Left ventricle myocardium superior (tissue), 1 donor: ENCODE measurements at regions not wholly inside any gene's neighbourhood (a gene's known extent, or its start where the extent isn't known, plus 50 kb on each side); places are given as distances from the start of the nearest gene placed in this dataset.

ENCODE experiments used
- ATAC-seq: fragments of 200-7000 bp; cut with Tn5 transposase; one replicate; pipeline ENCODE4 v1.9.1; 2020; ENCODE audit warnings: mild to moderate bottlenecking, moderate library complexity
- DNase-seq: peaks from one replicate; pipeline ENCODE4 v3.0.0-alpha.2; 2020
- intact Hi-C: fragments of 100-400 bp; cut with micrococcal nuclease; formaldehyde crosslinking; loops from one replicate; pipeline ENCODE4 v1.11.0; 2022
- donor health status: DM: no; HTN: yes; CAD: no; lungs with severe emphysema.

DNA sequence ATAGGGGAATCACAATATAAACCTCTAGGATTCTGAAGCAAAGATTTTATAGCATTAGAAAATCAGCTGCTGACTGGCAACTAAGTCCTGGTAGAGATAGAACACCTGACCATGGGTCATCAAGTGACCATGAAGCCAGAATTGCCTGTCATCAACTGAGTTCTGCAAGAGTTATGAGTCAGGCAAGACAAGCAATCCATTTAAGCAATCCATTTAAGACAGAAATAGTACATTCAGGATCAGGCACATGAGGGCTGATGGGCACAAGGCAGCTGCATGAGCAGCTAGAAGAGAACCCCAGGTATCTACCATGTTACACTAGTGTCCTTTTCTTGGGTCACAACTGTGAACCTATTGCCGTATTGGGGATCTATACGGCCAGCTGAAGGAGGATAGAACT, 98.9 kb downstream of the SPRY1 start:
- ATAC-seq (no peak), DNase-seq (no peak)
- intact Hi-C loops, result no loop called here

DNA sequence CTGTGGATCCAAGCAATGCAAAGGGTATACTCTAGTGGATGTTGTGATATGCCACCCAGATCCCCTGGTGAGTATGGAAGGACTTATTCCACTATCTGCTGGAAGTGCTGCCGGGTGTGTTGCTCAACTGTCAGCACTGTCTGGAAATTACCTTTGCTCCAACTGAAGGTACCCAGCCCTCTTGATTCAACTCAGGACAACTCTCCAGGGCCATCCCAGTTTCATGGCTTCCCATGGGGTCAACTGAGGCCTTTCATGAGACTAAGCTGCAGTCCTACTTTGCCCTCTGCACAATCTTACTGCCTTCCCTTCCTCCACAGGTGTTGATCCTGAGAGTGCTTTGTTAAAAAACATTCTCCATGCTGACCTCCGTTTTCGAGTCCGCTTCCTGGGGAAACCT, 99.8 kb downstream of the SPRY1 start:
- DNase-seq, result no peak
- intact Hi-C loops, result no loop called here
- no peak for ATAC-seq

DNA sequence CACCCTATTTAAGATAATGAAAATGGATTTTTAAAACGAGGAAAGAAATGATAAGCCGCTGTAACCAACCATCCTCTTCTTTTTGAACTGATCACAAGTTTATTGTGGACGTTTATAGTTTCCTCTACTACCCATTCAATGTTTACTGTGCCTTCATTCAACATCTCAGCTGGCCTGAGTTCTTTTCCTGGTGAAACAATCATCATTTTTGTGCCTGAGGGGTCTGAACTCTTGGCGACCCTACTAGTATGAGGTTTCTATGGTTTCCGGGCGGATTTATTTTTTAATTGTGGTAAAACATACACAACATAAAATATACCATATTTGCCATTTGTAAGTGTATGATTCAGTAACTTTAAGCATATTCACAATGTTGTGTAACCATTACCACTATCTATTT, 100.7 kb downstream of the SPRY1 start:
- ATAC-seq (no peak), DNase-seq (no peak)
- intact Hi-C loops, result no loop called here

DNA sequence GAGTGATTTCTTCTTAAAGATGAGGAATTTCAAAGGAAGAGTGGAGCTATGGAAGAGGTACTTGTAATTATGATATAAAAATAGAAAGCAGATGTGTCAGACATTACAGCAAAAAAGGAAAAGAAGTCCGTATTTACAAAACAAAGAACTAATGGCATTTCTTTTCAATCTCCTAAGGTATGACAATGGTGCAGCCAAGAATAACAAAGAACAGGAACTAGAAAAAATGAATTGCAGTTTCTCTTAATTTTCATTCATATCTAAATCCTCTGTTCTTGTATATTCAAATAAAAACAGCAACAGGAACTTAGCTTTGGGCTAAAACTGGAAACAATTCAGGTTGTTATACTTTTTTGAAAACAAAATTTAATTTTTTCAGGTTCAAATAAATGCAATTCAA, 105.1 kb downstream of the SPRY1 start:
- DNase-seq (no peak), ATAC-seq (no peak)
- intact Hi-C loops, result no loop called here

DNA sequence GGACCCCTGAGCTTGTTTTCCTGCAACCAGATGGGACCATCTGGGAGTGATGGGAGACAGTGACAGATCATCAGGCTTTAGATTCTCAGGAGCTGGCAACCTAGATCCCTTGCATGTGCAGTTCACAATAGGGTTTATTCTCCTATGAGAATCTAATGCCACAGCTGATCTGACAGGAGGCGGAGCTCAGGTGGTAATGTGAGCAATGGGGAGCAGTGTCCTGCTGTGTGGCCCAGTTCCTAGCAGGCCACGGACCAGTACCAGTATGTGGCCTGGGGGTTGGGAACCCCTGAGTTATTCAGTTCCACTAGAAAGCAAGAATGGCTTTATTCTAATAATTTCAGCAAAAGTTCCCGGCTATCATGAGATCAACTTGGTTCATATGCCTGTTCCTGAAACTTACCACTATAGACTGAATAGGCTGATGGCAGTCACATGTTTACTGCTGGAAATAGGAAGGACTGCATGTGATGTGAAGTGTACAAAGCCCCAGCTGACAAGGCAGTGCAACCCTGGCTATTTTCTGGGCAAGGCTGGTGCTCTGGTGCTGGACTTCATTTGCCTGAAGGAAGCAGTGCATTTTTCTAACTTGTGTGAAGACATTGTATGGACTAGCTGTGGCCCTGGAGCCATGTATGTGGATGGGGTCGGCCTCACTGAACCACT, 107.2 kb downstream of the SPRY1 start:
- intact Hi-C loops, result no loop called here
- ATAC-seq (peak; percentile 22), DNase-seq (no peak)

DNA sequence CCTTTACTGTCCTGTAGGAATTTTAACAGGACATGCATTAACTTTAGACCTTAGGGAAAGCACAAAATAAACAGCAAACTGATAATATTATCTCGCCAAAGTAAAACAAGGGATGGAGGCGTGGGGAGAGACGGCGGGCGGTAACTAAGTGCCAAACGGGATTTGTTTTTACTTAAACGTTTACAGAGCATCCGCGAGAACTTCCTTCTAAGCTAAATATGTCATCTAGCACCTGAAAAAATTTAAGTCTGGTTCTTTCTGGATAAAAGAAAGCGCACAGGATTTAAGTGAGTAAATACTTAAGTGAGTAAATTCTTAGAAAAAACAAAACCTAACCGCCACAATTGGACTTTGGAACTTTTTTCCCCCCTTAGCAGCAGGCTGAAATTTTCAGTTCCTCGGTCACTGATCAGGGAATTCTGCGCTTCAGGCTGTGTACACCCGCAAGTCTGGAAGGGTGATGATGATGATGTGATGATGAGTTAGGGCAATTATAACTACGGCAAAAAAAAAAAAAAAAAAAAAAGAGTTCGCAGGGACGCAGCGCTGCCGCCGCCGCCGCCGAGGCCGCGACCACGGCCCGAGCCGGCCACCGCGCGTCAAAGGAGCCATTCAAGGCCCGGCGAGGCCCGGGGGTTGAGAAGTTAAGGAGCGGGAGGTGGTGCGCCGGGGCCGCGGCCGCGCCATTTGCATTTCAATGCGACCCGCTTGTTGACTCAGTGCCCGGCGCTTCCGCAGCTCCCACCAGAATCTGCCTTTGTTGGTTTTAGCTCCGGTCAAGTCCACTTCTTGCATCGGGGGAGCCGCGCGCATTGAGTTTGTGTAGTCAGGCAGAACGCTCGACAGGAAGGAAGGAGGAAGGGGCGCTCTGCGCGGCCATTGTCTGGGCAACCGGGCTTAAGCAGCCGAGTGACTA, 108.8 kb downstream of the SPRY1 start:
- peak; percentile 83 for ATAC-seq
- DNase-seq, result peak; percentile 75
- intact Hi-C loops, result no loop called here

DNA sequence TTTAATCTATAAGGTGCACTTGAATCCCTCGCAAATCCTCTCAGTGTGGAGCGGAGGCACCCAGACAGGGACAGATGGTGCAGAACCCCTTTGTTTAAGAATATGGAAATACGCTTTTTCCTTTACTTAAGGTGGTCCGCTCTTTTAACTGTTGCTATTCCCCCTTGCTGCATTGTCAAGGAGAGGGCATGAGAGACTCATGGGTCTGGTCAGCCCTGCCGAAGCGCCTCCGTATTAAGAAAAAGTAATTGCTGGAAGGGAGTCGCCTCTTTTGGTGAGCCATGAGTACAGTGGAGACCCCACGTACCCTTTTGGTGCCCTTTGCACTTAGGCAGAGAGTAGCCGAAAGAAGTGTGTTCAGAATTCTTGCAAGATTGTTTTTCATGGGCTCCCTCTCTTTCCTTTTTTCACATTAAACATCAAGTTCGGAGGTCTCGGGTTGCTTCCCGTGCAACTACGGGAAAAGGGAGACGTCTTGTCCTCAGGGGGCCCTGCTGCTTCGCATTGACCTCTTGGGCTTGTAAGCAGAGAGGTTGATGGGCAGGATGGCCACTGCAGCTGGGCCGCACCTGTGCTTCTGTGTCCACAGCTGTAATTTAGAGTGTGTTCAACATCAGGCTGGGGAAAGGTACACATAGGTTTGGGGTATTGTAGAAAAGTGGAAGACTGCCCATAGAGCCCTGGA, 109.6 kb downstream of the SPRY1 start:
- DNase-seq (no peak), ATAC-seq (peak; percentile 48)
- intact Hi-C loops, result no loop called here

DNA sequence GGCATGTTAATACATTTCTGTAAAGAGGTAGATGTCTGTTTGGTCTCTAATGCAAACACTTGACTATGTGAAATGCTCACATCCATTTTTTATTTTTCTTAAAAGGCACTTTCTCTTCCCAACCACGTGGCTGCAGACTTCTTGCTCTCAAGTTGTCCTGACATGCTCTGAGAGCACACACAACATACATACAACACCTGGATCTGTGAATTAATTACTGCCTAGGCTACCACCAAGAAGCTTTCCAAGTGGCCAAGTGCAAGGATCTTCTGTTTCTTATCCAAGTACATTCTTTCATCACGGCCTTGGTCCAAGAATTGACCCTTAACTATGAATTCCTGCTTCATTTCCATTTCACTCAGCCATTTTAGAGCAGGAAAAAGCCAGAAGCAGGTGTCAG, 110.8 kb downstream of the SPRY1 start:
- DNase-seq (no peak), ATAC-seq (no peak)
- intact Hi-C loops, result no loop called here

DNA sequence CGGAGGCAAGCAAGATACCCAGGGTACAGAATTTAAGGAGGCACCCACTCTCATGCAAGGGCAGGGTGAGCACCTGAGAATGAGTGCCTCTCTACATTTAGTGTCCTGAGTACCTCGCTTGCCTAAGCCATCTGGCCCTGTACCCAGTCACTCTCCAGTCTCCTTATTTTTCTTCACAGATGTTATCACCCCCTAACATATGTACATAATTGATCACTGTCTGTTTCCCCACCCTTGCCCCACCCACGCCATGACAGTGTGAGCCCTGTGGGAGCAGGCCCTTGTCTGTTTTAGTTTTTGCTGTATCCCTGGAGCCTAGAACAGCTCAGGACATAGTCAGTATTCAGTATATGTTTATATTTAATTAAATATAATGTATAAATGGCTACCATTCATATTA, 113.6 kb downstream of the SPRY1 start:
- intact Hi-C loops, result no loop called here
- DNase-seq, result no peak
- no peak for ATAC-seq

DNA sequence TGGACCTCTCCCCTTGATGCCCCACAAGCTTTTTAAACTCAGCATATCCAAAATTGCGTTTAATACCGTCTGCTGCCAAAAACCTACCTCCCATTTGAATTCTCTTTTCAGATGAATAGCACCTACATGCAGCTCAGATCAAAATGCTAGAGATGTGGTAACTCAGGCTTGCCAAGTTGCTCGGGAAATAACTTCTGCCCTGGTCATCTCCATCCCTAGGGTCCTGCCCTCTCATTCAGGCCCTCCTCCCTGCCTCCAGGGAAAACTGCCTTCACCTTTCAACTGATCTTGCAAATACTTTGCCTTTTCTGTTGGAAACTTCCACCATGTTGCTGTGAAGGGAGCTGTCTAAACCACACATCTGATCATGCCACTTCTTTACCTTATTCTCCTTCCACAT, 114.1 kb downstream of the SPRY1 start:
- intact Hi-C loops, result no loop called here
- no peak for DNase-seq
- ATAC-seq, result no peak

DNA sequence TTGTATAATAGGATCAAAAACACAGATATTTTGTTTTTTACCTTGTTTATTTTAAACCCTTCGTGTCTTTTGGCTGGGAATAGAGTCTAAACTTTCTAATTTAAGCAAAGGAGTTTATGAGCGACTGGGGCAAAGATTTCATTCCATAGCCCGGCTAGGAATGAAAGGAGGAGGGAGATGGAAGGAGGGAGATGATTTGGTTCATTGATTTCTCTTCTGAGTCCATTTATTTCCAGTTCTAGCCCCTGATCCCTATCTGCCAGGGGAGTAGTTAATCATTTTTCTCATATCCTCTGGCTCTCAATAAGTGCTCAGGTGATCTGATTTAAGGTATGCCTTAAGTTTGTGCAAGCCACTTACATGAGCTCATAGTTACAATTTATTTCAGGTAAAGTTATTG, 120.0 kb downstream of the SPRY1 start:
- DNase-seq, result no peak
- no peak for ATAC-seq
- intact Hi-C loops, result no loop called here

DNA sequence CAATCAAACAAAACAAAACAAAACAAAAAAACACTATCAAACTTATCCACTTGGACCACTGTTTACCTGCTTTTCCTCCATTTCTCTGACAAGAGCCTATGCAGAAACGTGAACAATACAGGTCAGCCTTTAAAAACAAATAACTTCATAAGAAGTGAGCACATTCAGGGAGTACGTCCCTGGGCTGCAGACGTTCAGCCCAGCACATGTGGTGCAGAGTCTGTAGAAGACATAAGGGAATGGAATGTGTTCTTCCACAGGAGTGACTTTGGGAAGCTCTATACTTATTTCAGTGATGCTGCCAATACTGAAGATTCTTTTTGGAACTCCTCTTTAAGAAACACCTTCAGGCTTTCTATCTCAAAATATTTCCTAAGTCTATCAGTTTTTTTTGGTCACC, 120.6 kb downstream of the SPRY1 start:
- DNase-seq (no peak), ATAC-seq (no peak)
- intact Hi-C loops, result no loop called here

DNA sequence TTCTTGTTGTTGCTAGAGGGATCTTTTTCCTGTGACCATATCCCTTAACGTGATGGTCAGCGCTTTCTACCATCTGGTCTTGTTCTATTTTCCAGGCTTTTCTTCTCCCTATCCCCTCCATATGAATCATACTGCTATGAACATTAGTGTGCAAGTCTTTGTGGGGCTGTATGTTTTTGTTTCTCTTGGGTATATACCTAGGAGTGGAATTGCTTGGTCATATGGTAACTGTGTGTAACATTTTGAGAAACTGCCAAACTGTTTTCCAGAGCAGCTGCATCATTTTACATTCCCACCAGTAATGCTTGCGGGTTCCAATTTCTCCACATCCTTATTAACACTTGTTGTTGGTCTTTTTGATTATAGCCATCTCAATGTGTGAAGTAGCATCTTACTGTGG, 121.4 kb downstream of the SPRY1 start:
- DNase-seq, result no peak
- intact Hi-C loops, result no loop called here
- ATAC-seq, result no peak

DNA sequence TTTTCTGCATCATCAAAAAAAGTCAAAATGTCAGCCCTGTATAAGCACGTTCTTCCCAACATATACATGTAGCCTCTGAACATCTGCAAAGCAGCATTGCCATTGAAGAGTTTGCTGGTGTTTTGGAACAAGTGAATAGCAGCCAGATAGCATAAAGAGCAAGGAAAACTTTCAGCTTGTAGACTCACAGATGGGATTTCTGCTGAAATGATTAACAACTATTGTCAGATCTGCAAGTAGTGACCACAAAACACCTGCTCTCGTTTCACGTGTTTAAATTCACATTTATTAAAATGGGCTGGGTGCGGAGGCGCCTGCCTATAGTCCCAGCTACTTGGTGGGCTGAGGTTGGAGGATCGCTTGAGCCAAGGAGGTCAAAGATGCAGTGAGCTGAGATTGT, 123.7 kb downstream of the SPRY1 start:
- intact Hi-C loops, result no loop called here
- DNase-seq (no peak), ATAC-seq (no peak)

DNA sequence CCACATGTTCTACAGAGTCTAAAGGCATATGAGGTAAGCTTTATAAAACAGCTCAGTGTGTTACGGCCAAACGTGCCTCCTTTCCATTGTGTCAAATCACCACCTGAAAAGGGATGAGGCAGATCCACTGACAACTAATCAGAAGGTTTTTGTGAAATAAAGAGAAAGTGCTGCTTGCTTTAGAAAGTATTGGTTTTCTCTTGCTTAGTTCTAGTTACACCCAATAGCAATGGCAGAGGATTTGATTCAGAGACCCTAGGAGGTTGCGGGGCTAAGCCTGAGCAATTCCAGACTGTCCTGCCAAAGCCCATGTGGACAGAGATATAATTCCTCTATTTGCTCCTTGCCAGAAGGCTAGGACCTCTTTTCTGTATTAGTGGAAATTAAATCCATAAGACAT, 125.5 kb downstream of the SPRY1 start:
- no peak for DNase-seq
- intact Hi-C loops, result no loop called here

DNA sequence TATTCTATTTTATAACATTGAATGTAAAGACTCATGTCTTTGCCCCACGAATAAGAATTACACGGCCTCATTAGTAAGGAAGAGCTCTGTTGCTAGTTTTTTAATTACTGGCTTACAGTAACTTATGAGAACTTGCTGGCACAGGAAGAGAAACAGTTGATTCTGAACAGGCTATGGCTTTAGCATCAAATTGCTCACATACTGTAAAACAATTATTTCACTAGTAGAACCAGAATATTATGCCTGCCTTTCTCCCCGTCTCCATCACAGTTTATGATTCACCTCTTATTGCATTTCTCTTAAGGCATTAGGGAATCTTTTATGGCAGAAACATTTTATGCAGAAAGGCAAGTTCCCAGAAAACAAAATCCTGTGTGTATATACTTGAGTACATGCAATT, 126.1 kb downstream of the SPRY1 start:
- no peak for ATAC-seq
- intact Hi-C loops, result no loop called here
- DNase-seq, result no peak

More for the DNA sequence above, 125.5 kb downstream of the SPRY1 start:
- no peak for ATAC-seq

DNA sequence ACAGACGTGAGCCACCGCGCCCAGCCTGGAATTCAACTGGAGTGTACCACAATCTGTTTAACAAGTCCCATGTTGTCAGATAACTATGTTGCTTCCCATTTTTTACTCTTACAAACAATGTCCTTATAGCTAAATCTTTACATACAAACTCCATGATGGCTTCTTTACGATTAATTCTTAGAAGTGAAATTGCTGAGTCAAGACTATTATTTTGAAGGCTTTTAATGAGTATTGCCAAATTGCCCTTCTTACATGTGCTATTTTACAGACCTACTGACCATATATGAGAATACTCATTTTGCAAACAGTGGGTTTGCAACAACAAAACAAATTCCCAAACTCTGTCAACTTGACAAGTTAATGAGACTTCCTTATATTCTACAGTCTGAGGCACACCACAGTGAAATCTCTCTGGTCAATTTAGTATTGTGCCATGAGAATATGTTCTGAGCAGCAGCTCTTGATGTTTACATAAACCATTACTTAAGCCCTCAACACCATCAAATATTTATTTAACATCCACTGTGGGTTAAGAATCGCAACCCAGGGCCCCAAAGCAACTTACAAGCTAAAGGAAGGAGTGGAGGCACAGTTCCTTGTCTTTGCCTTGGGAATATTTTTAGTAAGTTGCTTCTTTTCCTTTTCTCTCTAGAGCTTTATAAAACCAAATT, 128.5 kb downstream of the SPRY1 start:
- DNase-seq, result no peak
- intact Hi-C loops, result no loop called here
- no peak for ATAC-seq

DNA sequence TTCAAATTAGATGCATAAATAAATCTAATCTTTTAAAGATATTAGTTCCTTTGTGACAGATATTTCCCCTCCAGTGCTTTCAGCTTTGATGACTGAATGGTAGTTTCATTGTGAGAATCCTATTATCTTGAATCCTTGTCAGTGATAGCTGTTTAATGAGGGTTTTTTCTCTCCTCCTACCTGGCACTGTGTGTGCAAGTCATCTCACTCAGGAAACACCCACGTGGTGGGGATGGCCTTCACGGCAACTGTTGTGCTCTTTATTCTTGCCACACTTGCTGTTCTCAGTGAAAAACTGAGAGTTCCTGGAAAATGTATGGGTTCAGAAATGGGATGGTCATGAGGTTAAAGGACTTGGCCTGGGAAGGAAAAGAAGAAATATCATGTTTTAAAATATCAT, 129.9 kb downstream of the SPRY1 start:
- DNase-seq, result no peak
- intact Hi-C loops, result no loop called here
- no peak for ATAC-seq

DNA sequence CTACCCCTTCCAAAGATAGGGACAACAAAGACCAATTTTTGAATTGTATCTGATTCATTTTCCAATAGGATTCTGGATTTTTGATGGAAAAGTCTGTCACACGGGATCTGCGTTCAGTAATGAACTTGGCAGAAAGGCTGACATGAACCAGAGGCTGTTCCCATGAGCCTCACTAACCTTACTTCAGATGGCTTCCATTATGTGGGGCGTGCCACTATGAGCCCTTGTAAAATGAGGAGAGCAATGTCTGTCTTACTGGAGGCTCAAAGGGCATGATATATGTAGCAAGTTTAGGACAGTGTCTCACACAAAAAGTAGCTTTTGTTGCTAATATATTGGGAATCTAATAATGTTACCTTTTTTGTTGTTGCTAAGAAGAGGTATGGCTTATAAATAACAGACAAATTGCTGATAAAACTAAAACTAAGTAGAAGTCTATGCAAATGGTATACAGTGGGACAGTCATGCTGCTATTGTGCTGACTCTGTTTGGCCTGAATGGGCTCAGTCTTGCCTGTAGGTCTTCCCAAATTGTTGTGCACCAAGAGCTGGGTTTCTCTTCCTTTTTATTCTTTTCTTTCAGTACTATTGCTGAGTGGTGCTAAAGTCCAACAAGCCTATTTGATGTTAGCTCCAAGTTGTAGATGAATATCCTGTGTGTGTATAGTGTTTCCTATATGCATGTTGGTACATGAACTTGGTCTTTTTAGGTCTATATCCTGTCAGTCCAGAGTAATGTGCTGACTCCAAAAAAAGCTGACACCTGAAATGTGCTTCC, 132.1 kb downstream of the SPRY1 start:
- intact Hi-C loops, result no loop called here
- no peak for DNase-seq
- no peak for ATAC-seq
